MM.1S (cell line): ENCODE measurements at regions not wholly inside any gene's neighbourhood (a gene's known extent, or its start where the extent isn't known, plus 50 kb on each side); places are given as distances from the start of the nearest gene placed in this dataset.

ENCODE experiments used
- DNase-seq: peaks from one replicate; pipeline ENCODE4 v3.0.0-alpha.2; 2015
- H2AFZ ChIP-seq: fragments of 300-600 bp; sonication (generic); 2 replicates; pipeline ENCODE4 v1.6.0; 2016; ENCODE audit warnings: antibody characterized with exemption, low read length
- H3F3A ChIP-seq: fragments of 300-600 bp; sonication (generic); 2 replicates; pipeline ENCODE4 v1.6.1; 2016; ENCODE audit warnings: mild to moderate bottlenecking, antibody characterized with exemption, low read length, moderate library complexity, mixed read lengths; ENCODE audit not compliant: insufficient read depth
- H3K27ac ChIP-seq: fragments of 300-600 bp; sonication (generic); 2 replicates; pipeline ENCODE4 v1.5.1; 2016; ENCODE audit warnings: mild to moderate bottlenecking, low read length
- H3K27me3 ChIP-seq: fragments of 300-600 bp; sonication (generic); replicated peaks from 2 replicates; pipeline ENCODE4 v1.6.0; 2016; ENCODE audit warnings: low read length; ENCODE audit not compliant: insufficient read depth
- H3K36me3 ChIP-seq: fragments of 300-600 bp; sonication (generic); replicated peaks from 2 replicates; pipeline ENCODE4 v1.6.1; 2016; ENCODE audit warnings: mild to moderate bottlenecking, low read length, mixed read lengths; ENCODE audit not compliant: insufficient read depth
- H3K4me1 ChIP-seq: fragments of 300-600 bp; sonication (generic); 2 replicates; pipeline ENCODE4 v1.6.1; 2016; ENCODE audit warnings: low read length, mixed read lengths
- H3K4me2 ChIP-seq: fragments of 300-600 bp; sonication (generic); 2 replicates; pipeline ENCODE4 v1.6.0; 2016; ENCODE audit warnings: low read depth, low read length
- H3K4me3 ChIP-seq: fragments of 300-600 bp; sonication (generic); 2 replicates; pipeline ENCODE4 v1.5.1; 2016; ENCODE audit warnings: low read length, mixed read lengths
- H3K79me2 ChIP-seq: fragments of 300-600 bp; sonication (generic); 2 replicates; pipeline ENCODE4 v1.6.1; 2016; ENCODE audit warnings: mixed run types, low read length, mixed read lengths
- H3K9ac ChIP-seq: fragments of 300-600 bp; sonication (generic); 2 replicates; pipeline ENCODE4 v1.6.1; 2016; ENCODE audit warnings: low read length, mixed read lengths
- H3K9me2 ChIP-seq: fragments of 300-600 bp; sonication (generic); replicated peaks from 2 replicates; pipeline ENCODE4 v1.6.1; 2016; ENCODE audit warnings: mild to moderate bottlenecking, low read length, mixed read lengths; ENCODE audit not compliant: insufficient read depth
- H3K9me3 ChIP-seq: fragments of 300-600 bp; sonication (generic); replicated peaks from 2 replicates; pipeline ENCODE4 v1.6.1; 2016; ENCODE audit warnings: mild to moderate bottlenecking, low read length, mixed read lengths; ENCODE audit not compliant: insufficient read depth
- H4K20me1 ChIP-seq: fragments of 300-600 bp; sonication (generic); 2 replicates; pipeline ENCODE4 v1.6.1; 2016; ENCODE audit warnings: mild to moderate bottlenecking, low read length, moderate library complexity, mixed read lengths; ENCODE audit not compliant: insufficient read depth
- CTCF ChIP-seq: fragments of 300-600 bp; sonication (generic); IDR thresholded peaks from 2 replicates; pipeline ENCODE4 v1.5.1; 2016; ENCODE audit warnings: antibody characterized with exemption, low read length, mixed read lengths
- EZH2 ChIP-seq: fragments of 300-600 bp; sonication (generic); optimal IDR thresholded peaks from 2 replicates; pipeline ENCODE3; 2017; ENCODE audit warnings: low read depth, mild to moderate bottlenecking, antibody characterized with exemption, low read length, mixed read lengths
- EZH2phosphoT487 ChIP-seq: fragments of 300-600 bp; sonication (generic); IDR thresholded peaks from 2 replicates; pipeline ENCODE4 v1.6.1; 2018; ENCODE audit warnings: antibody characterized with exemption, low read length

DNA sequence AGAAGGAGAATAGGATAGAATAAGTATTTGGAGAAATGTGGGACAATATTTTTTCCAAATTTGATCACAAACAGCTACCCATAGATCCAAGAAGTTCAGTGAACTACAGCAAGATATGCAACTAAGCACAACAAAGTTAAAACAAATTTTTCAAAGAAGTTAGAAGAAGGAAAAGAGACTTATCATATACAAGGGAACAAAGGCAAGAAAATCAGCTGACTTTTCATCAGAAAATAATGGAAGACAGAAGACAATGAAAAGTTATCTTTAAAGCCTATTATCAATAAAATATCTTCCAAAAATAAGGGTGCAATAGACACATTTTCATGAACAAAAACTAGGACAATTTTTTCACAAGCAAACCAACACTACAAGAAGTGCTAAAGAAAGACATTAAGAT lies 202.8 kb upstream of the FN1 start:
- H3K4me2 ChIP-seq = no peak overlapping the region
- H3K79me2 ChIP-seq = no peaks in the 10 kb centered on the region
- no peak for DNase-seq
- H4K20me1 ChIP-seq = no peaks in the 10 kb centered on the region
- no peak overlapping the region for H3K9ac ChIP-seq
- H2AFZ ChIP-seq = no peak overlapping the region
- no peaks in the 10 kb centered on the region for H3K9me3 ChIP-seq
- no peaks in the 10 kb centered on the region for H3K4me1 ChIP-seq
- H3K27me3 ChIP-seq = no peaks in the 10 kb centered on the region
- H3K9me2 ChIP-seq = no peaks in the 10 kb centered on the region
- no peak overlapping the region for H3K4me3 ChIP-seq
- no peaks in the 10 kb centered on the region for H3K36me3 ChIP-seq
- H3F3A ChIP-seq = no peaks in the 10 kb centered on the region
- TF ChIP-seq CTCF = no peak
- no peak for TF ChIP-seq EZH2phosphoT487
- TF ChIP-seq EZH2 = no peak
- H3K27ac ChIP-seq = no peak overlapping the region

GRCh38 chr2:215637651-215638050 lies 201.8 kb upstream of the FN1 start:
- Histone ChIP-seq H3K27me3 (no peaks in the 10 kb centered on the region), H3K36me3 (no peaks in the 10 kb centered on the region), H3K4me2 (no peak overlapping the region), H3K4me3 (no peak overlapping the region), H3K9me2 (no peaks in the 10 kb centered on the region), H4K20me1 (no peaks in the 10 kb centered on the region), H3K9me3 (no peaks in the 10 kb centered on the region), H3K4me1 (no peaks in the 10 kb centered on the region), H3F3A (no peaks in the 10 kb centered on the region), H3K27ac (no peak overlapping the region), H3K79me2 (no peaks in the 10 kb centered on the region), H3K9ac (no peak overlapping the region), H2AFZ (no peak overlapping the region)
- TF ChIP-seq CTCF (no peak), EZH2phosphoT487 (no peak)
- DNase-seq = no peak

DNA sequence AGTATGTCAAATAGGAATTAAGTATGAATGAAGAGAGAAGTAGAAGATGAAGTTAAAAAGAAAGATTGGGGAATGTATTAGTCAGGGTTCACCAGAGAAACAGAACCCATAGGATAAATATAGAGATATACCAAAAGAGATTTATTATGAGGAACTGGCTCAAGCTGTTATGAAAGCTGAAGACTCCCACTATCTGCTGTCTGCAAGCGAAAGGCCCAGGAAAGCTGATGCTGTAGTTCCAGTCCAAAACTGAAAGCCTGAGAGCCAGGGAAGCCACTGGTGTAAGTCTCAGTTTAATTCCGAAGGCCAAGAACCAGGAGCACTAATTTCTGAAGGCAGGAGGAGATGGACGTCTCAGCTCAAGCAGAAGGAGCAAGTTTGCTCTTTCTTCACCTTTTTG lies 200.9 kb upstream of the FN1 start:
- H3K4me1 ChIP-seq = no peaks in the 10 kb centered on the region
- no peak overlapping the region for H3K4me3 ChIP-seq
- H3K9me3 ChIP-seq = no peaks in the 10 kb centered on the region
- H3K79me2 ChIP-seq = no peaks in the 10 kb centered on the region
- no peak overlapping the region for H3K9ac ChIP-seq
- DNase-seq = no peak
- no peaks in the 10 kb centered on the region for H3K36me3 ChIP-seq
- no peaks in the 10 kb centered on the region for H4K20me1 ChIP-seq
- TF ChIP-seq EZH2 (no peak), EZH2phosphoT487 (no peak), CTCF (no peak)
- no peaks in the 10 kb centered on the region for H3K27me3 ChIP-seq
- H3K27ac ChIP-seq = no peak overlapping the region
- H3K9me2 ChIP-seq = no peaks in the 10 kb centered on the region
- no peak overlapping the region for H2AFZ ChIP-seq
- H3F3A ChIP-seq = no peaks in the 10 kb centered on the region
- H3K4me2 ChIP-seq = no peak overlapping the region

DNA sequence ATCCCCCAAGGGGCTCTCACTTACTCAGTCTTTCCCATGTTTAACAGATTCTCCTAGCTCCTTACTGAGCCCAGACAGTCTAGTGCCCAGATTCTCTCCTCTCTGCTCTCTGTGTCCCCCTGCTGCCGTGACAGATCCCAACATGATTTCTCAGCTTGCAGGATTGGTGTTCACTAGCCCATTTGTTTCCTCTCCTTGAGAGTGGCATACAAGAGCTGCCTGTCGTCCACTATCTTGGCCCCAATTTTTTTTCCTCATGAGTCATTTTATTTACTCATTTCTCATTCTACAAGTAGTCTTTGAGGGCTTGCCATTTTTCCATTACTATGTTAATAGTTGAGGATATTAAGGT lies 199.9 kb upstream of the FN1 start:
- Histone ChIP-seq H3K9me2 (no peaks in the 10 kb centered on the region), H3K4me1 (no peaks in the 10 kb centered on the region), H2AFZ (no peak overlapping the region), H3K36me3 (no peaks in the 10 kb centered on the region), H3K79me2 (no peaks in the 10 kb centered on the region), H3K27ac (no peak overlapping the region), H3K4me3 (no peak overlapping the region), H3K27me3 (no peaks in the 10 kb centered on the region), H3K9me3 (no peaks in the 10 kb centered on the region), H3K4me2 (no peak overlapping the region), H3K9ac (no peak overlapping the region), H3F3A (no peaks in the 10 kb centered on the region), H4K20me1 (no peaks in the 10 kb centered on the region)
- no peak for DNase-seq
- TF ChIP-seq EZH2phosphoT487 (no peak), EZH2 (no peak), CTCF (no peak)
